Activated CD4-positive, alpha-beta T cell treated with anti-CD3 and anti-CD28 coated beads, Interleukin-2, amount 50 U/mL, for 1 hour (primary cell): ENCODE measurements at regions not wholly inside any gene's neighbourhood (a gene's known extent, or its start where the extent isn't known, plus 50 kb on each side); places are given as distances from the start of the nearest gene placed in this dataset.

ENCODE experiments used
- DNase-seq: peaks from one replicate; pipeline ENCODE4 v3.0.0-alpha.2; 2020

GRCh38 chr13:75124415-75124814 is 357.6 kb downstream of the TBC1D4 start:
- no peak for DNase-seq

DNA sequence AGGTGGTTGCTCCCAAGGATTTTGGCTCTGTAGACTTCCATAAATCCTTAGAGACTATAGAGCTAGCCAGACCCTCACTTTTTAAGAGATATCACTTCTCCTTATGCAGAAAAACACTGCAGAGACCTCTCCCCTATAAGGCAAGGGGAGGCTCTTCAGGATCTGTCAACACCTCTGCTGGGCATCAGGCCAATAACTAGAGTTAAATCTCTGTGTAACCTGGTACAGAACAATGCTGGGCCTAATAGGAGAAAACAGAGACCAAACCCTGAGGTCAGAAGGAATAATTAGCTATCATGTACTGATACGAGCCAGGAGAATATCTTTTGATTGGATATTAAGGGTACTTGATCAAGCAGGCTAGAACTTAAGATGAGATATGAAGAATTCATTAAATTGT is 358.5 kb downstream of the TBC1D4 start:
- no peak for DNase-seq

- DNase-seq: no peak
Observed at GRCh38 chr13:75120085-75120484, 361.9 kb downstream of the TBC1D4 start.

DNA sequence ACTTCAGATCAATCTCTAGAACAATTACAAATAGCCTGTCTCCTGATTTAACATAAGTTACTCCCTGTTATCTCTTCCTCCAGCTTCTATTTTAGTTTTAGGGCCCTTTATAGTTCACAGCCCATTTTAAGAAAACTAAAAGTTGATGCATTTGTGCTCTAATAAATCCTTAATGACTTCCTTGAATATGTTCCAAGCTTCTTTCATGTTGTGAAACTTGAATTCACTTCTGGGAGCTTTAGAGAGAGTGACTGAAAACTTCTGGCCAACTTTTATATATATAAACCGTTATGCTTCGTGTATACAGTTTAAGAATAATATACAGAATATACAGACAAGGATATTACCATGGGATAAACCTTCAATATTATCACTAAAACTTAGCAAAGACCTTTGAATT is 366.8 kb downstream of the TBC1D4 start:
- DNase-seq: no peak

DNA sequence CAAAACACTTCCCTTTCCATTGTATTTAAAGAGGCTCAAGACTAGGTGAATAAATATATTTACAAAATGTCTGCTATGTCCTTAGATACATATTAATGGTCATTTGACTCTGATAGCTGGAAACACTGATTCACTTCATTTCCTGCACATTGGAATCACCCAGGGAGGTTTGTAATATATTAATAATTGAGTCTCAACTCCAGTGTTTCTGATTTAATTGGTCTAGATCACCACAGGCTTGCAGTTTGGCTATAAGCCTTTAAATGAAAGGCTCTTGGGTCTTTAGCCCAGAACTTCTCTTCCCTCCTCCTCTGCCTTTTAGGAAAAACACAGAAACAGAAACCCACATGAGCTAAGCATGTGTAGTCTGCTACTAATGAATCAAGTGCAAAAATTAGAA is 378.0 kb downstream of the TBC1D4 start:
- no peak for DNase-seq

GRCh38 chr13:75102001-75102716 is 379.8 kb downstream of the TBC1D4 start:
- no peak for DNase-seq

DNA sequence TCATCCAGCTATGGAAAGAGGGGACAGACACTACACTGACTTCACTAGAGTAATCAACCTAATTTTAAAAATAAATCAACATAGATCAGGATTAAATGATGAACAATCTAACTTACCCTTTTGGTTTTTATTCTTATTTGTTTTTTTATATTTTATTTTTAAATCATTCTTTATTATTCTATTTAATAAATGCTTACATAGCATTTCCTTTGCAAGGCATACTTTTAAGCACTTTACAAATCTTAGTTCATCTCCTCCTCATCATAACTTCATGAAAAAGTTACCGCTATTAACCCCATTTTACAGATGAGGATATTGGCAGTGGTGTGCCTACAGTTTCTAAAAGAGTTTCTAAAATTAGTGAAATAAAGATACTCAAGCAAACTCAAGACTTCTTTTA is 380.6 kb downstream of the TBC1D4 start:
- DNase-seq: no peak

- DNase-seq: no peak
Observed at GRCh38 chr13:75092143-75092542, 389.8 kb downstream of the TBC1D4 start.

DNA sequence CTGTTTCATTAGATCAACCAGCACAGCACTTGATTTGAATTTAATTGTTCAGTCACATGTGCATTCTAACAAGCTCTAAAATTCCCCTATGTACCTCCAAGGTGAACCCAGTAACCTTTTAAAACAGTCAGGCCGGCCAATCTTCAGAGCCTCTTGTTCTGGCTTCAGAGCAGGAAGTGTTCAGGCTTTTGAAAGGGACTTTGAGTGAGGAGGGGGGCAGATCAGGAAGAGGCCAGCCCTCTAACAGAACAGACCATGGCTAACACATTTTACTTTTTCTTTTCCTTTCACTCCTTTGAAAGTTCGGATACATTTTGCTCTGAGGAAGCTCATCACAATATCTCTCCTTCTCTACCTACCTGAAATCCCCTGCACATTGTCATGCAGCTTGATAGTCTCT is 390.3 kb downstream of the TBC1D4 start:
- no peak for DNase-seq

DNA sequence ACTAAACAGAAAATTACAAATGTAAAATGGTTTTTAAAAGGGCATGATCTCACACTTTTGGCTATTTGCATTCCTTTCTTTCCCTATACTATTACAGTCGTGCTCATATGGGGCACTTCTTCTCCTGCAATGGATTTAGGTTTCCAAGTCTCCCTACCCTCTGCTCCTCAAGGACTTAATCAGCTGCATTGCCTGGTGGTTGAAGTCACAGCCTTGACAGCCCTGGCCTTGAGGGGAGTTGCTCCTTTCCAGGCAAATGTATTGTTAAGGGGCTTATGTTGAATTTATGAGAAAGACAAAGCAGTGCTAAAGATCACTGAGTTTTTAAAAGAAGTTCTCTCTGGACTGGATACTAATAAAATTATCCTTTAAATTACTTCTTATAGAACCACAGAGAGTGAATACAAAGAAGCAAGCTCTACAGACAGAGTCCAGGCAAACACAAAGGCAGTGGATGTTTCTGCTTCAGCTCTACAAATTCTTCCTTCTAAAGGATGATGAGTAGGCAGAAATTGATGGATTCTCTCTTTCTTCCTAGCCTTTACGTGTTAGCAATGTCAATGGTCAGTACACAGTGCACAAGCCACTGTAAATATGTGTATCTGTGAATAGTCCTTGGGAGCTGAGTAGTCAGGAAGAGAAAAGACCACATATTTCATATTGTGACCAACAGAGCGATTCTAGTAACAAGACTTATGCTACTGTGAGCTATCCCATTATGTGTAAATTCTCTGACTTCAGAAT is 390.9 kb downstream of the TBC1D4 start:
- DNase-seq: no peak

- no peak for DNase-seq
Observed at GRCh38 chr13:75088915-75089314, 393.1 kb downstream of the TBC1D4 start.

GRCh38 chr13:75079226-75079625 is 402.7 kb downstream of the TBC1D4 start:
- DNase-seq: no peak

DNA sequence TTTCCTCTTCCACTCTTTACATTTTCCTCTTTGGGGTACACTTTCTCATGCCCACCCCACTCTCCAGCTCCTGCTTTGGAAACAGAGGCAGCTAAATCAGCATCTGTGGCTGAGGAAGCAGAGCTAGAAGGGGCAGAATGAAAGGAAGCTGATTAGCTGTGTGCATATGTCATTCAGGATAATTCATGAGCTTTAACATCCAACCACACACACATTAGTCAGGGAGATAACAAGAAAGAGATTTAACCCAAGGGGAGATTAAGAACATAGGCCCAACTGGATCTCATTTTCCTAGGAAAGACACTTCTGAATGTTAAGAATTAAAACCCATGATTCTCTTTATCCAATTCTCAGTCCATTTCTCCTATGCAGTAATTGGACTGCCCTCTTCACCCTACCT is 405.5 kb downstream of the TBC1D4 start:
- DNase-seq: no peak

GRCh38 chr13:75073786-75074185 is 408.2 kb downstream of the TBC1D4 start:
- no peak for DNase-seq

DNA sequence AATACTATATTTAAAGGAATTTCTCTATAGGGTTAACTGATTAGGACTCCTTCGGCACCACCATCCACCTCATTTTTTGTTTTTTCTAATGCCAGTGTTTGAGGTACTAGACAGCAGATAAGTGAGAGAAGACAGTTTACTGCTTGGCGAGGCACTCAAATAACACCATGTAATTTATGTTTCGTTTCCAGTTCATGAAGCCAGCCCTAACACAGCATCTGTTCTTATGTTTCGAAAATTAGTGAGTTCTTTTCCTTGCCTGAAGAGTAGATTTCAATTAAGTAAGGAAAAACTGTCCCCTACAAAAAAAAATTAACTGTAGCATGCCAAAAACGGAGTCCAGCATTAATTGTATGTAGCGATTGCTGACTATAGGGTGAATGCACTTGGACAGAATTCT is 409.1 kb downstream of the TBC1D4 start:
- DNase-seq: no peak

DNA sequence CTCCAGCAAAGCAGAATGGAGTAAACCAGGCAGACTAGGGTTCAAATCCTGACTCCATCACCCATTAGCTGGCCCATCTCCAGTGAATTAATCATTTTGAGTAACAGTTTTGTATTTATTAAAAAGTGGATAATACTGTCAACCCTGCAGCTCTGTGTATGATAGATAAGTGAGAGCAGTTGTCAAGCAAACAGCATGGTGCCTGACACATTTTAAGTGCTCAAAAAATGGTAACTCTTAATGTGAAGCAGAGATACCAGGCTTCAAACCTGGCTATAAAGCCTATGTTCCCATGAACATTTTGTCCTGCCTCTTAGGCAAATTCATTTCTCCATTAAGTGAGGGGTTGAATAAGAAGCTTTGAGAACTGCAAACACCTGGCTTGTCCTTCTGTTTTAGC is 409.6 kb downstream of the TBC1D4 start:
- DNase-seq: no peak

- no peak for DNase-seq
Observed at GRCh38 chr13:75071796-75072195, 410.2 kb downstream of the TBC1D4 start.

- no peak for DNase-seq
Observed at GRCh38 chr13:75071395-75071794, 410.6 kb downstream of the TBC1D4 start.

DNA sequence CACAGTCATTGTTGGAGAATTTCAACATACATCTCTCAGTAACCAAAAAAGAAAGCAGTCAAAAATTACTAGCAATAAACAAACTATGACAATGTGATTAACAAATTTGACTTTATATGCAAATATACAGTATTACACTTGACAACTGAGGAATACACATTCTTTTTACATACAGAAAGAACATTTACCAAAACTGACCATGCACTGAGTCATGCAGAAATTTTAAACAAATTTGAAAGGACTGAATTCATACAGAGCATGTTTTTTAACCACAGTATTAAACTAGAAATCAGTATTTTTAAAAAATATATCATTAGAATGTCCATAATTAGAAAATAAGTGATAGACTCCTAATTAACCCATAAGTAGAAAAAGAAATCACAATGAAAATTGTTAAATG is 420.1 kb downstream of the TBC1D4 start:
- no peak for DNase-seq

DNA sequence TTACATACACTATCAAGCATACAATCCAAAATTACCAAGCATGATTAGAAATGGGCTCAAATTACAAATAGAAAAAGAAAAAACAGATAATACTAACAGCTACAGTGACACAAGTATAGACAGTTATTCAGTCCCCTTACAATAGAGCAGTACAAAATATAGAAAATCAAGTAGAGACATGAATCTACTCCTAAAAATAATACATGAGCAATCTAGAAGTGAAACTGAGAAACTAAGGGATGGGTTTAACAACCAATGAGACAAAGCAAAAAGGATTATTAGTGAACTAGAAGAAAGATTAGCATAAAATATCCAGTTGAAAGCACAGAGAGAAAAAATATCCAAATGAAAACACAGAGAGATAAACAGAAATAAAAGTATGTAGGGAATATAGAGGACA is 426.7 kb downstream of the TBC1D4 start:
- DNase-seq: no peak

DNA sequence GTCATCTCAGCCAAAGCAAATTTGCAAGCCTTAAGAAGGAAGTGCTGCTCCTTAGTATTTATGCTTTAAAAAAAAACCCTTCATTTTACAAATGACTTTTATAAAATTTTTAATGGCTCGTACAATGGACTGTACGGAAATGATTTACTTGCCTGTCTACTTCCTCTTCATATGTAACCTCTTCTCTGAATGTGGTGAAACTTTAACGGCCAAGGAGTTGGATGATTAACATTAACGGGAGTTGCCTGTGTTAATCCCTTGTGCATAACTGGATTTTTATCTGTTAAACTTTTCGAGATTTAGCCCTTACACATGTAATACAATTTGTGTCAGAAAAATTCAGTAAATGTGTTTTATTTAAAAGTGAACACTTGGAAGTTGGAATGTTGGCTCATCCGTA is 429.4 kb downstream of the TBC1D4 start:
- no peak for DNase-seq

- no peak for DNase-seq
Observed at GRCh38 chr13:75050419-75051046, 431.4 kb downstream of the TBC1D4 start.

GRCh38 chr13:75049735-75050335 is 432.1 kb downstream of the TBC1D4 start:
- DNase-seq: no peak

GRCh38 chr13:75042807-75043206 is 439.2 kb downstream of the TBC1D4 start:
- no peak for DNase-seq
